Activated T-helper 2 cell treated with anti-CD3 and anti-CD28 coated beads, Interferon-gamma antibody, Interleukin-2, Interleukin-4, amounts not matched to agents 10 μg/mL and 5 μg/mL and 100 μg/mL, durations not matched to agents 14 hours and 24 hours and 36 hours (primary cell): ENCODE measurements at regions not wholly inside any gene's neighbourhood (a gene's known extent, or its start where the extent isn't known, plus 50 kb on each side); places are given as distances from the start of the nearest gene placed in this dataset.

ENCODE experiments used
- DNase-seq: peaks from one replicate; pipeline ENCODE4 v3.0.0; 2021; ENCODE audit warnings: low spot score
- H3K27ac Mint-ChIP-seq: one replicate; pipeline ENCODE4 v1.8.0; 2021; ENCODE audit warnings: mixed read lengths
- H3K27me3 Mint-ChIP-seq: one replicate; pipeline ENCODE4 v1.8.0; 2021; ENCODE audit warnings: low read depth, mixed read lengths
- H3K36me3 Mint-ChIP-seq: one replicate; pipeline ENCODE4 v1.8.0; 2021; ENCODE audit warnings: low read depth, mixed read lengths
- H3K4me1 Mint-ChIP-seq: one replicate; pipeline ENCODE4 v1.8.0; 2021; ENCODE audit warnings: low read depth, mixed read lengths
- H3K4me3 Mint-ChIP-seq: one replicate; pipeline ENCODE4 v1.8.0; 2021; ENCODE audit warnings: low read depth, mild to moderate bottlenecking, moderate library complexity, mixed read lengths
- H3K9me3 Mint-ChIP-seq: one replicate; pipeline ENCODE4 v1.8.0; 2021; ENCODE audit warnings: mixed read lengths
- intact Hi-C: fragments of 100-400 bp; cut with micrococcal nuclease; formaldehyde crosslinking; loops from one replicate; pipeline ENCODE4 v1.15.1; 2023

DNA sequence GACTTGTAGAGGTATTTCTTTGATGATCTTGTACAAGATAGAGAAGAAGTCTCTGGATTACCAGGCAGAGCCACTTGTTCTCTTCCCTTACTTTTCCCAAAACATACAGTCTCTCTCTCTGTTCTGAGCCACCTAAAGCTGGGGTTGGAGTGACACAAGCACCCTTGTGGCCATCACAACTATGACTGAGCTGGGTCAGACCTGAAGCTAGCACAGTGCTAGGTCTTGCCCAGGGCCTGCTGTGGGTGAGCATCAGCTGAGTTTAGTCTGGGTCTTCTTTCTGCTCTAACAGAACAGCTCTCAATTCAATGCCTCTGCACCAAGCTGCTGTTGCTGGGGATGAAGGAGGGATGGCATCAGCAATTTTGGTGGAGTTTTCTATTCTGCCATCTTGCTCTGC lies 110.2 kb downstream of the HTR1B start:
- H3K27ac Mint-ChIP-seq: no peak overlapping the region
- no peak for DNase-seq
- no peaks in the 10 kb centered on the region for H3K36me3 Mint-ChIP-seq
- H3K4me1 Mint-ChIP-seq: no peaks in the 10 kb centered on the region
- no peak overlapping the region for H3K4me3 Mint-ChIP-seq
- H3K9me3 Mint-ChIP-seq: peaks cover 4% of the 10 kb centered on the region
- no peaks in the 10 kb centered on the region for H3K27me3 Mint-ChIP-seq
- intact Hi-C loops: no loop called here

DNA sequence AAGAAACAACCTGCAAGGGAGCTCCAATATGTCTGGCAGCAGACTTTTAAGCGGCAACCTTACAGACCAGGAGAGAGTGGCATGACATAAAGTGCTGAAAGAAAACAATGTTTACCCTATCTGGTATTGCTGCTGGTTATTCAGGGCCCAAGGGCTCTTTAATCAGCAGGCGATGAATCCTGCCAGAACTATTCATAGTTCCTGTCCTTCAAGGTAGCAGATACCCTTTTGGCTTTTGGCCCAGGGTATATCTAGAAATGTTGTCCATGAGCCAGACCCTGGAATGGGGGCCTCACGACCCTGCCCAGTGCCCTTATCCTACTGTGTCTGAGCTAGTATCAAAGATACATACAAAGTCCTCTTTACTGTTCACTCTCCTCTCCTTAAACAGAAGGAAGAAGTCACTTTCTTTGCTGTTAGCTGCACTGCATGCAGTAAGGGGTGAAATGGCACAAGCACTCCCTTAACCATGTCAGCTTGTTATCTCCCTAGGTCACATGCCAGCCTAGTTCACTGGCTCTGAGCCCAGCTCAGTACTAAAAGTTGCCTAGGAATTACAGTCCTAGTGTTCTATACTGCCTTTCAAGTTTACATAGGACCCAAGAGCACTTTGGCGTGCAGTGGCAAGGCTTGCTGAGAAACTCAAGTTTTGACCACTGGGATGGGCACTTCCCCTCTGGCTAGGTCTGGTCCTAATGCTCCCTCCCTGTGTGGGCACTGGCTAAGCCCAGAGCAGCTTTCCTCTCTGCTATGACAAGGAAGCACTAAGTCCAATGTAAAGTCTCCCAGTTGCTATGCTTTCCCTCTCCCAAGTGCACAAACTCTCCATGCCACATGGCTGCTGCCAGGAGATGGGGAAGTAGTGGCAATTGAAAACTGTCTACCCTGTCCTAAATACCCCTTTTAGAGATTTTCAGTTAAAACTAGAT lies 122.0 kb downstream of the HTR1B start:
- H3K4me1 Mint-ChIP-seq: no peaks in the 10 kb centered on the region

DNA sequence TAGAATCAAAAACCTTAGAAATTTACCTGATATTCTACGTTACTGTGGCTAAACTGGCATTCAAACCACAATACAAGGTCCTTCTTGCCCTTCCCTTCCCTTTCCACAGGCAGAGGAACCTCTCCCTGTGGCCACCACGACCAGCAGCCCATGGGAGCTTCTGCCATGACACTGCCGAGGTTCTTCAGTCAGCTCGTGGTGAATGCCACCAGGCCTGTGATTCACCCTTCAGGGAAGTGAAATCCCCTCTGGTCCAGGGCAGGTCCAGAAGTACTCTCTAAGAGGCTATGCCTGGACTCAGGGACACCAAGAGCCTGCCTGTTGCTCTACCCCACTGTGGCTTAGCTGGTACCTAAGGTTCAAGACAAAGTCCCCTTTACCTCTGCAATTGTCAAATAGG lies 123.0 kb downstream of the HTR1B start:
- H3K27ac Mint-ChIP-seq: no peak overlapping the region
- H3K36me3 Mint-ChIP-seq: no peaks in the 10 kb centered on the region
- H3K4me3 Mint-ChIP-seq: no peak overlapping the region
- H3K27me3 Mint-ChIP-seq: no peaks in the 10 kb centered on the region
- intact Hi-C loops: no loop called here
- no peaks in the 10 kb centered on the region for H3K4me1 Mint-ChIP-seq
- DNase-seq: no peak
- peaks cover 46% of the 10 kb centered on the region for H3K9me3 Mint-ChIP-seq

More for the DNA sequence above, 122.0 kb downstream of the HTR1B start:
- DNase-seq: no peak
- Mint-ChIP-seq H3K9me3 (peaks cover 38% of the 10 kb centered on the region), H3K27me3 (no peaks in the 10 kb centered on the region), H3K36me3 (no peaks in the 10 kb centered on the region), H3K27ac (no peak overlapping the region), H3K4me3 (no peak overlapping the region)
- intact Hi-C loops: no loop called here

DNA sequence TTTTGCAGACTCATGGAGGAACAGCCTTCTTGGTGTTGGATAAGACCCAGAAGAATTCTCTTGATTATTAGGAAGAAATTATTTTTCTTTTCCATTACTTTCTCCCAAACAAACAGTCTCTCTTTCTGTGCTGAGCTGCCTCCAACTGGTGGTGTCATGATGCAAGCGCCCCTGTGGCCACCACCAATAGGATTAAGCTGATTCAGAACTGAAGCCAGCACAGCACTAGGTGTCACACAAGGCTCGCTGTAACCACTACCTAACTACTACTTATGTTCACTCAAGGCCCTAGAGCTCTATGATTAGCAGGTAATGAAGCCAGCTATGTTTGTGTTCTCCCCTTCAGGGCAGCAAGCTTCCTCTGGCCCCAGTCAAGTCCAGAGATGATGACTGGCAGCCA lies 123.4 kb downstream of the HTR1B start:
- Mint-ChIP-seq H3K4me1 (no peaks in the 10 kb centered on the region), H3K27me3 (no peaks in the 10 kb centered on the region), H3K27ac (no peak overlapping the region), H3K9me3 (peaks cover 46% of the 10 kb centered on the region), H3K36me3 (no peaks in the 10 kb centered on the region), H3K4me3 (no peak overlapping the region)
- intact Hi-C loops: no loop called here
- no peak for DNase-seq

DNA sequence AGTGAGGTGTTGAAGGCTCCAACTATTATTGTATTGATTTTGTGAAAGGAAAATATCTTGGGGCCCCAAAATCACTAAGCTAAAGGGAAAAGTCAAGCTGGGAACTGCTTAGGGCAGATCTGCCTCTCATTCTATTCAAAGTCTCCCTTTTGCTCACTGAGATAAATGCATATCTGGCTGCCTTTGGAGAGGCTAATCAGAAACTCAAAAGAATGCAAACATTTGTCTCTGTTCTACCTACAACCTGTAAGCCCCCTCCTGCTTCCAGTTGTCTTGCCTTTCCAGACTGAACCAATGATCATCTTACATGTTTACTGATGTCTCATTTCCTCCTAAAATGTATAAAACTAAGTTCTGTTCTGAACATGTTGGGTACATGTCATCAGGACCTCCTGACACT lies 125.9 kb downstream of the HTR1B start:
- intact Hi-C loops: no loop called here
- Mint-ChIP-seq H3K27ac (no peak overlapping the region), H3K4me3 (no peak overlapping the region), H3K36me3 (no peaks in the 10 kb centered on the region), H3K9me3 (peaks cover 42% of the 10 kb centered on the region), H3K27me3 (no peaks in the 10 kb centered on the region), H3K4me1 (no peaks in the 10 kb centered on the region)
- DNase-seq: no peak

DNA sequence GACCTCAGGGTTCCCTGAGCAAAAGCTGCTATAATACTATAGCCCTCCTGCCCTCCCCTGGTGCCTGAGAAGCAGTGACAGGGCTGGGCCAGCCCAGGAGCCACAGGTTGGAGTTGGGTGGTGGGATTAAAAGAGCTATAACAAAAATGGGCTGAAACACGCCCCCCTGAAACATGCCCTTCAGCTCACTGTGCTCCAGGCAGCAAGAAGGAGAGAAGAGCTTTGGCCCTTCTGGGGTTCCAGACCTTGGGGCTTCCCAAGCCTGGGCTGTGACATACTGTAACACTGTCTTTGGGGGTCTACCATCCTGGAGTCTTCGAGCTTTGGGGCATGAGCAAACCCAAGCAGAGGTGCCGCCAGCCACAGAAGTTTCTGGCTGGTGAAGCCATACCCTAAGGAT lies 129.2 kb downstream of the HTR1B start:
- DNase-seq: no peak
- H3K4me3 Mint-ChIP-seq: no peak overlapping the region
- H3K36me3 Mint-ChIP-seq: no peaks in the 10 kb centered on the region
- no peaks in the 10 kb centered on the region for H3K4me1 Mint-ChIP-seq
- no peaks in the 10 kb centered on the region for H3K27me3 Mint-ChIP-seq
- peaks cover 34% of the 10 kb centered on the region for H3K9me3 Mint-ChIP-seq
- intact Hi-C loops: no loop called here
- no peak overlapping the region for H3K27ac Mint-ChIP-seq

DNA sequence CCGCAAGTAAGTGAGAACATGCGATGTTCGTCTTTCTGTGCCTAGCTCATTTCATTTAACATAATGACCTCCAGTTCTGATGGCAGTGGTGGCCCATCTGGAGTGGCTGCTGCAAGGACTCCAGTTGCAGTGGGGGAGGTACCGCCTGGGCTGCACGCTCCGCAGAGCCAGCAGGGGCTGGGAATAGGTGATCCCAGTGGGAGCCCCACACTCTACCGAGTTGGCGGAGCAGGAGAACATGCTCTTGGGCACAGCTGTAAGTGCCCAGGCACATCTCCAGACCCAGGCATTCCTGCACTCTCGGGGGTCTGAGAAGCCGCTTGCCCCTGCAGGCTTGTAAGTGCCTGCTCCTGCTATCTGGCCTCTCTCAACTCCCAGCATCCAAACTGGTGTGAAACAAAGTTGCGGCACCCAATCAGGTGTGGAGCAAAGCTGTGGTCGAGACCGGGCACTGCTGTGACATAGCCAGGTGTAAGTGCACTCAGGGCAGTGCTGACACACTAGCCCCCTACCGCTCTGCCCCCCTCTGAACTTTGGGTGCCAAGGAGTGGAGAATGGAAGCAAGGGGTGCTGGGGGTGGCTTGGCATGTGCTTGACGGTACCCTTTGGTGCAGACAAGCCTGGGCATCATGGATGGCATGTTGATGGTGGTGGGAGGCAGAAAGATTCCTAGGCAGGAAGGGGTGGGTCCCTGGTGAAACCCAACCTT lies 130.2 kb downstream of the HTR1B start:
- Mint-ChIP-seq H3K27ac (no peak overlapping the region), H3K27me3 (no peaks in the 10 kb centered on the region), H3K4me1 (no peaks in the 10 kb centered on the region), H3K36me3 (no peaks in the 10 kb centered on the region), H3K9me3 (peaks cover 29% of the 10 kb centered on the region), H3K4me3 (no peak overlapping the region)
- intact Hi-C loops: no loop called here
- DNase-seq: no peak

DNA sequence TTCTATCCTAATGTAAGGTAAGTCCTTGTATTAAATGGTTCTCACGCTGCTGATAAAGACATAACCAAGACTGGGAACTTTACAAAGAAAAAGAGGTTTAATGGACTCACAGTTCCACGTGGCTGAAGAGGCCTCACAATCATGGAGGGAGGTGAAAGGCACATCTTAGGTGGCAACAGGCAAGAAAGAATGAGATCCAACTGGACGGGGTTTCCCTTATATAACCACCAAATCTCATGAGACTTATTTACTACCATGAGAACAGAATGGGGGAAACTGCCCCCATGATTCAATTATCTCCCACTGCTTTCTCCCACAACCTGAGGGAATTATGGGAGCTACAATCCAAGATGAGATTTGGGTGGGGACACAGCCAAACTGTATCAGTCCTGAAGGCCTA lies 136.6 kb downstream of the HTR1B start:
- Mint-ChIP-seq H3K36me3 (no peaks in the 10 kb centered on the region), H3K27ac (no peak overlapping the region), H3K9me3 (peaks cover 25% of the 10 kb centered on the region), H3K27me3 (no peaks in the 10 kb centered on the region), H3K4me3 (no peak overlapping the region), H3K4me1 (no peaks in the 10 kb centered on the region)
- intact Hi-C loops: no loop called here
- no peak for DNase-seq

DNA sequence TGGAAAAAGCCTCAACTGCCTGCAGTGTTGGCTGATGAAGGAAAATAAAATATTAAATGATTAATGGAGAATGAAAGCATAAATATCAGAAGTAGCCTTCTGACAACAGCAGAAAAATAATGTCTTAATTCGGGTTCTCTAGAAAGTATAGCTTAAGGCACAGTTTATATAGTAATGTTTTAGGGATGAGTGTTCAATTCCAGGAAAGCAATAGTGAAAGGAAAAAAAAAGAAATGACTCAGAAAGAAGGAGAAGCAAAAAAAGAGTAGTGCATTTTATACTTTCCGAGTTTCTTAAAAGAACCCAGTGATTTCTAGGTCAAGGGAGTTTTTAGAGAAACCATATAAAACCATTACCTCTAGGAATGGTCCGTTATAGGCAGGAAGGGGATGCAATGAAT lies 137.3 kb downstream of the HTR1B start:
- no peaks in the 10 kb centered on the region for H3K36me3 Mint-ChIP-seq

DNA sequence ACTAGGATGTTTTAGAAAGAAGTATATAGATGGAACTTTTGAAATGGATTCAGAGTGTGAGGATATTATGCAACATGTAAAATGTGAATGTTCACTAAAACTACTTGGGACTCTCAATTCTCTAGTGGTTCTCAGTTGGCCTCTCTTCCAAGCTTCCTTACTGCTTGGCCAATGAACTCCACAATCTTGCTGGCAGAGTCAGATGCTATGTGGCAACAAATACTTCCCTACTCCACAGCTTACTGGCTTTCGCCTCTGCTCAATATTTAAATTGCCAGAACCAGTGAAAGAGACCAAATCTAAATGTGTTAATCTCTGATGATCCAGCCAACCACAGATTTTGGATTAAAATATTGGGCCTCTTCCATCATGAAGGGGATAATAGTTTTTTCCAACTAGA lies 138.4 kb downstream of the HTR1B start:
- DNase-seq: no peak

More for the DNA sequence above, 137.3 kb downstream of the HTR1B start:
- Mint-ChIP-seq H3K4me3 (no peak overlapping the region), H3K27me3 (no peaks in the 10 kb centered on the region), H3K27ac (no peak overlapping the region), H3K9me3 (peaks cover 25% of the 10 kb centered on the region), H3K4me1 (no peaks in the 10 kb centered on the region)
- intact Hi-C loops: no loop called here
- no peak for DNase-seq

DNA sequence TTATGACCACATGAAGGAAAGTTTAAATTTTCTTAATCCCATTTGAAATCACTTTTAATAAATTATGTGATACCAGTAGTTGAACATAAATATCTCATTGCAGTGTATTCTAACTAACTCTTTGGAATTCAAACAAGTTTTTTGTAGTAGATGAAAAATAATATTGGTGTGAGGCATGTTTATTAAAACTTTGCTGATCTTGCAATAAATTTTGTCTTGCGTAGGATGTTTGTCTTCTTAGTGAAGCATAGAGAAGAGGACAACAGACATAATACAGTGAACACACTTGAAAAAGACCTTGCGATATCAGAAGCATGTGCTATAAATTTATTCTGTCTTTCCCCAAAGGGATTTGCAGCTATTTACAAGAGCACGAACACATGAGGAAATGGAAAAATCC lies 140.7 kb downstream of the HTR1B start:
- Mint-ChIP-seq H3K4me1 (no peaks in the 10 kb centered on the region), H3K9me3 (peaks cover 21% of the 10 kb centered on the region), H3K27me3 (no peaks in the 10 kb centered on the region), H3K4me3 (no peak overlapping the region), H3K36me3 (no peaks in the 10 kb centered on the region), H3K27ac (no peak overlapping the region)
- intact Hi-C loops: no loop called here
- DNase-seq: no peak

More for the DNA sequence above, 138.4 kb downstream of the HTR1B start:
- Mint-ChIP-seq H3K27me3 (no peaks in the 10 kb centered on the region), H3K27ac (no peak overlapping the region), H3K4me3 (no peak overlapping the region), H3K9me3 (peaks cover 21% of the 10 kb centered on the region), H3K4me1 (no peaks in the 10 kb centered on the region), H3K36me3 (no peaks in the 10 kb centered on the region)
- intact Hi-C loops: no loop called here

DNA sequence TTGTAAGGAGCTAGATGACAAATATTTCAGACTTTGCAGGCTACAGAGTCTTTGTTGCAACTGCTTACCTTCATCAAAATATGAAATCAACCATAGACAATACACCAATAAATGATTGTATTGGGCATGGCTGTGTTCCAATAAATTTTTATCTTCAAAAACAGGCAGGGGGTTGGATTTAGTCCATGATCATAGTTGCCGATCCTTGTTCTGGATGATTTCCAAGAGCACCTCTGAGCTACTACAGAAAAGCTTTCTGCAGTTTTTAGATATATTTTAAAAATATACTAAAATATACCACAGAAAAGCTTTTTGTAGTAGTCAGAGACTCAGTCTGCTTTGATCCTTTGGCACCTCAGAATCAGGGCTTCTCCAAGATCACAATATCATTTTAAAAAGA lies 145.0 kb downstream of the HTR1B start:
- Mint-ChIP-seq H3K4me1 (no peaks in the 10 kb centered on the region), H3K27me3 (no peaks in the 10 kb centered on the region)

DNA sequence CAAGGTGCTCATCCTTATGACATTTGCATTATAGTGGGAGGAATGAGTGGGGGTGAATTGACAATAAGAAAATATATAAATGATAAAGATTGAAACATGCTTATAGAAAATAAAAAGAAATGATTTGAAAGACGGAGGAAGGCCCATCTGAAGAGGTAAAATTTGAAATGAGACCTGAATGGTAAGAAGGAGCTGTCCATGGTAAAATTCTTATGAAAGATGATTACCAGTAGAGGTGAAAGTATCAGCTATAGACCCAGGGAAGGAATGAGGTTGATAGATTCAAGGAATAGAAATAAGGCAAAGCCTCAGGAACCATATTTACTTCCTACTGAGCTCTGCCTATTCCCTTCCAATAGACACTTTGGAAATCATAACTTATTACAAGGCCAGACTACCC lies 149.7 kb downstream of the HTR1B start:
- Mint-ChIP-seq H3K36me3 (no peaks in the 10 kb centered on the region), H3K4me1 (no peaks in the 10 kb centered on the region), H3K9me3 (peaks cover 9% of the 10 kb centered on the region), H3K27ac (no peak overlapping the region), H3K27me3 (no peaks in the 10 kb centered on the region), H3K4me3 (no peak overlapping the region)
- DNase-seq: no peak
- intact Hi-C loops: no loop called here

More for the DNA sequence above, 145.0 kb downstream of the HTR1B start:
- no peak overlapping the region for H3K27ac Mint-ChIP-seq
- H3K4me3 Mint-ChIP-seq: no peak overlapping the region
- H3K9me3 Mint-ChIP-seq: peaks cover 9% of the 10 kb centered on the region
- DNase-seq: no peak
- intact Hi-C loops: no loop called here
- no peaks in the 10 kb centered on the region for H3K36me3 Mint-ChIP-seq
